H9 (cell line): ENCODE measurements at regions not wholly inside any gene's neighbourhood (a gene's known extent, or its start where the extent isn't known, plus 50 kb on each side); places are given as distances from the start of the nearest gene placed in this dataset.

Source experiments
- DNase-seq: peaks from one replicate; pipeline ENCODE4 v3.0.0-alpha.2; 2017
- H2AFZ ChIP-seq: one replicate; pipeline ENCODE4 v1.6.1; 2013; ENCODE audit warnings: mild to moderate bottlenecking, low read length, control low read depth, moderate library complexity
- H2AK5ac ChIP-seq: 2 replicates; pipeline ENCODE4 v1.6.1; 2013; ENCODE audit warnings: low read length, control low read depth, mixed read lengths; ENCODE audit not compliant: insufficient read length
- H2BK120ac ChIP-seq: one replicate; pipeline ENCODE4 v1.6.1; 2013; ENCODE audit warnings: low read depth, mild to moderate bottlenecking, low read length, control low read depth, inconsistent platforms; ENCODE audit not compliant: poor library complexity, severe bottlenecking
- H2BK12ac ChIP-seq: 2 replicates; pipeline ENCODE4 v1.6.1; 2013; ENCODE audit warnings: low read length, control low read depth, mixed read lengths, low read depth; ENCODE audit not compliant: insufficient read length
- H2BK15ac ChIP-seq: 2 replicates; pipeline ENCODE4 v1.6.1; 2013; ENCODE audit warnings: low read depth, low read length, control low read depth
- H2BK20ac ChIP-seq: one replicate; pipeline ENCODE4 v1.6.1; 2013; ENCODE audit warnings: low read depth, mild to moderate bottlenecking, low read length, control low read depth, inconsistent platforms; ENCODE audit not compliant: poor library complexity, severe bottlenecking
- H2BK5ac ChIP-seq: 2 replicates; pipeline ENCODE4 v1.6.1; 2013; ENCODE audit warnings: low read length, control low read depth, mixed read lengths; ENCODE audit not compliant: insufficient read length
- H3K14ac ChIP-seq: 2 replicates; pipeline ENCODE4 v1.6.1; 2013; ENCODE audit warnings: low read length, control low read depth; ENCODE audit not compliant: insufficient read depth
- H3K18ac ChIP-seq: 2 replicates; pipeline ENCODE4 v1.6.1; 2013; ENCODE audit warnings: low read depth, mild to moderate bottlenecking, mixed read lengths, low read length, control low read depth; ENCODE audit not compliant: insufficient read length
- H3K23ac ChIP-seq: 2 replicates; pipeline ENCODE4 v1.6.1; 2013; ENCODE audit warnings: low read length, control low read depth, mixed read lengths, low read depth; ENCODE audit not compliant: insufficient read length
- H3K23me2 ChIP-seq: 2 replicates; pipeline ENCODE4 v1.6.1; 2013; ENCODE audit warnings: low read depth, mild to moderate bottlenecking, mixed read lengths, low read length, control low read depth; ENCODE audit not compliant: insufficient read length, poor library complexity, severe bottlenecking
- H3K27ac ChIP-seq: 2 replicates; pipeline ENCODE4 v1.5.1; 2013; ENCODE audit warnings: low read length, control low read depth, mixed read lengths, low read depth; ENCODE audit not compliant: insufficient read length
- H3K27me3 ChIP-seq: 2 replicates; pipeline ENCODE4 v1.6.1; 2013; ENCODE audit warnings: low read length, control low read depth, inconsistent platforms; ENCODE audit not compliant: insufficient read depth
- H3K4ac ChIP-seq: 2 replicates; pipeline ENCODE4 v1.6.1; 2013; ENCODE audit warnings: low read depth, mild to moderate bottlenecking, control low read depth, inconsistent platforms, low read length, moderate library complexity
- H3K4me1 ChIP-seq: 2 replicates; pipeline ENCODE4 v1.6.1; 2013; ENCODE audit warnings: low read length, control low read depth, inconsistent platforms; ENCODE audit not compliant: insufficient read depth
- H3K4me2 ChIP-seq: 2 replicates; pipeline ENCODE4 v1.6.1; 2013; ENCODE audit warnings: low read length, control low read depth, mixed read lengths; ENCODE audit not compliant: insufficient read length, insufficient read depth
- H3K56ac ChIP-seq: 2 replicates; pipeline ENCODE4 v1.6.1; 2013; ENCODE audit warnings: low read depth, mild to moderate bottlenecking, mixed read lengths, low read length, control low read depth; ENCODE audit not compliant: insufficient read length
- H3K79me1 ChIP-seq: 2 replicates; pipeline ENCODE4 v1.6.1; 2013; ENCODE audit warnings: low read depth, mild to moderate bottlenecking, moderate library complexity, low read length, control low read depth, inconsistent platforms; ENCODE audit not compliant: insufficient read depth, poor library complexity, severe bottlenecking
- H3K79me2 ChIP-seq: 2 replicates; pipeline ENCODE4 v1.6.1; 2013; ENCODE audit warnings: low read length, control low read depth, inconsistent platforms; ENCODE audit not compliant: insufficient read depth
- H3K9ac ChIP-seq: 2 replicates; pipeline ENCODE4 v1.6.1; 2013; ENCODE audit warnings: low read length, control low read depth, mixed read lengths; ENCODE audit not compliant: insufficient read length; ENCODE audit errors: extremely low read depth
- H3K9me3 ChIP-seq: one replicate; pipeline ENCODE4 v1.6.1; 2013; ENCODE audit warnings: low read depth, low read length, inconsistent platforms; ENCODE audit not compliant: control insufficient read depth
- H3T11ph ChIP-seq: one replicate; pipeline ENCODE4 v1.6.1; 2013; ENCODE audit warnings: mild to moderate bottlenecking, low read length, control low read depth, inconsistent platforms
- H4K20me1 ChIP-seq: one replicate; pipeline ENCODE4 v1.6.1; 2013; ENCODE audit not compliant: control insufficient read depth, insufficient read length, insufficient read depth
- H4K5ac ChIP-seq: 2 replicates; pipeline ENCODE4 v1.6.1; 2013; ENCODE audit warnings: low read depth, mild to moderate bottlenecking, mixed read lengths, low read length, control low read depth; ENCODE audit not compliant: insufficient read length
- H4K8ac ChIP-seq: replicated peaks from 2 replicates; pipeline ENCODE4 v1.6.1; 2013; ENCODE audit warnings: low read length, control low read depth, mixed read lengths, low read depth; ENCODE audit not compliant: insufficient read length
- H4K91ac ChIP-seq: 2 replicates; pipeline ENCODE4 v1.6.1; 2013; ENCODE audit warnings: low read depth, mild to moderate bottlenecking, moderate library complexity, mixed read lengths, low read length, control low read depth; ENCODE audit not compliant: insufficient read length
- H3K27ac Mint-ChIP-seq, 3 experiments: 2 replicates in 2 of 3; 3 replicates in 1 of 3; pipeline ENCODE4 v1.8.0; 2020 to 2021; ENCODE audit warnings: mixed read lengths in 3 of 3, mild to moderate bottlenecking in 1 of 3, moderate library complexity in 1 of 3
- H3K27me3 Mint-ChIP-seq: 2 replicates; pipeline ENCODE4 v1.8.0; 2021; ENCODE audit warnings: low read depth, mild to moderate bottlenecking, moderate library complexity, mixed read lengths
- H3K36me3 Mint-ChIP-seq, 3 experiments: 2 replicates in 2 of 3; 3 replicates in 1 of 3; pipeline ENCODE4 v1.8.0; 2020 to 2021; ENCODE audit warnings: low read depth in 3 of 3, mixed read lengths in 3 of 3; ENCODE audit not compliant: insufficient read depth in 1 of 3
- H3K4me1 Mint-ChIP-seq, 2 experiments: 2 replicates each; pipeline ENCODE4 v1.8.0; 2020; ENCODE audit warnings: mixed read lengths in 2 of 2
- H3K4me3 Mint-ChIP-seq, 2 experiments: 2 replicates in 1 of 2; 3 replicates in 1 of 2; pipeline ENCODE4 v1.8.0; 2020 to 2021; ENCODE audit warnings: mild to moderate bottlenecking in 2 of 2, mixed read lengths in 2 of 2, moderate library complexity in 1 of 2
- H3K9me3 Mint-ChIP-seq, 2 experiments: 2 replicates in 1 of 2; 3 replicates in 1 of 2; pipeline ENCODE4 v1.8.0; 2020; ENCODE audit warnings: mild to moderate bottlenecking in 2 of 2, mixed read lengths in 2 of 2, moderate library complexity in 1 of 2
- TF ChIP-seq, protein P1 (sequence below): fragments of 200-600 bp; sonication (generic); conservative IDR thresholded peaks from 3 replicates; pipeline ENCODE4 v1.8.0; 2021; ENCODE audit warnings: antibody characterized with exemption, mild to moderate bottlenecking

GRCh38 chr13:81295177-81295576, 954.3 kb upstream of the SPRY2 start:
- Histone ChIP-seq H3K4me1 (no peaks in the 10 kb centered on the region), H3K27ac (no peak overlapping the region), H4K8ac (no peak overlapping the region), H3K9ac (no peak overlapping the region), H3T11ph (no peak overlapping the region), H4K5ac (no peak overlapping the region), H2AFZ (no peak overlapping the region), H4K91ac (no peak overlapping the region), H2AK5ac (no peak overlapping the region), H3K4me2 (no peak overlapping the region), H2BK20ac (no peak overlapping the region), H4K20me1 (no peaks in the 10 kb centered on the region), H3K4ac (no peak overlapping the region), H3K23ac (no peak overlapping the region), H3K14ac (no peak overlapping the region), H2BK5ac (no peak overlapping the region), H3K9me3 (no peaks in the 10 kb centered on the region), H3K79me1 (no peaks in the 10 kb centered on the region), H3K79me2 (no peaks in the 10 kb centered on the region), H3K23me2 (no peaks in the 10 kb centered on the region), H3K18ac (no peak overlapping the region), H3K27me3 (no peaks in the 10 kb centered on the region), H3K56ac (no peak overlapping the region), H2BK120ac (no peak overlapping the region), H2BK15ac (no peak overlapping the region), H2BK12ac (no peak overlapping the region)
- H3K4me3 Mint-ChIP-seq, result no peak overlapping the region
- TF ChIP-seq, protein P1, sequence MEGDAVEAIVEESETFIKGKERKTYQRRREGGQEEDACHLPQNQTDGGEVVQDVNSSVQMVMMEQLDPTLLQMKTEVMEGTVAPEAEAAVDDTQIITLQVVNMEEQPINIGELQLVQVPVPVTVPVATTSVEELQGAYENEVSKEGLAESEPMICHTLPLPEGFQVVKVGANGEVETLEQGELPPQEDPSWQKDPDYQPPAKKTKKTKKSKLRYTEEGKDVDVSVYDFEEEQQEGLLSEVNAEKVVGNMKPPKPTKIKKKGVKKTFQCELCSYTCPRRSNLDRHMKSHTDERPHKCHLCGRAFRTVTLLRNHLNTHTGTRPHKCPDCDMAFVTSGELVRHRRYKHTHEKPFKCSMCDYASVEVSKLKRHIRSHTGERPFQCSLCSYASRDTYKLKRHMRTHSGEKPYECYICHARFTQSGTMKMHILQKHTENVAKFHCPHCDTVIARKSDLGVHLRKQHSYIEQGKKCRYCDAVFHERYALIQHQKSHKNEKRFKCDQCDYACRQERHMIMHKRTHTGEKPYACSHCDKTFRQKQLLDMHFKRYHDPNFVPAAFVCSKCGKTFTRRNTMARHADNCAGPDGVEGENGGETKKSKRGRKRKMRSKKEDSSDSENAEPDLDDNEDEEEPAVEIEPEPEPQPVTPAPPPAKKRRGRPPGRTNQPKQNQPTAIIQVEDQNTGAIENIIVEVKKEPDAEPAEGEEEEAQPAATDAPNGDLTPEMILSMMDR, result no peak
- DNase-seq, result no peak
- no peaks in the 10 kb centered on the region for H3K9me3 Mint-ChIP-seq
- no peaks in the 10 kb centered on the region for H3K27me3 Mint-ChIP-seq
- H3K27ac Mint-ChIP-seq, result no peak overlapping the region
- H3K36me3 Mint-ChIP-seq, result no peaks in the 10 kb centered on the region
- H3K4me1 Mint-ChIP-seq, result peaks cover 2 to 4% of the 10 kb centered on the region in 2 experiments
